ENCODE measurements at regions not wholly inside any gene's neighbourhood (a gene's known extent, or its start where the extent isn't known, plus 50 kb on each side); places are given as distances from the start of the nearest gene placed in this dataset.

DNA sequence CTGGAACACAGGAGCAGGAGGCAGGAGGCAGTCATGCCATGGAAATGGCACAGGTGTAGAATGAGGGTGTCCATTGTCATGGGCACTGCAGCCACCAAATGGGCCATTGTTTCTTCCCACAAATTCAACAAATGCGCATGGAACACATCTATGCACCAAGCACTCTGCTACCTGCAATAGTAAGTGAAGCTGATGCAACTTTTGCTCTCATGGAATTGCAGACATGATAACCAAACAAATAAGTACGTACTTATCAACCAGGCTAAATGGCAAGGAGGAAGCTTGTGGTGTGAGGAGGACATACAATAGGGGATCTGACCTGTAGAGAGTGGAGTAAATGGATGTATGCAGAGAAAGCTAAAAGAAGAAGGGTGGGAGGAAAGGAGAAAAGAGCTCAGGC is 116.8 kb downstream of the TRIM36 start:
- no peak overlapping the region for H3K4me3 ChIP-seq (ENCODE audit: control insufficient read depth, low read depth, low read length)
- DNase-seq (ENCODE audit: low read depth), result no peak
- TF ChIP-seq, protein P1, sequence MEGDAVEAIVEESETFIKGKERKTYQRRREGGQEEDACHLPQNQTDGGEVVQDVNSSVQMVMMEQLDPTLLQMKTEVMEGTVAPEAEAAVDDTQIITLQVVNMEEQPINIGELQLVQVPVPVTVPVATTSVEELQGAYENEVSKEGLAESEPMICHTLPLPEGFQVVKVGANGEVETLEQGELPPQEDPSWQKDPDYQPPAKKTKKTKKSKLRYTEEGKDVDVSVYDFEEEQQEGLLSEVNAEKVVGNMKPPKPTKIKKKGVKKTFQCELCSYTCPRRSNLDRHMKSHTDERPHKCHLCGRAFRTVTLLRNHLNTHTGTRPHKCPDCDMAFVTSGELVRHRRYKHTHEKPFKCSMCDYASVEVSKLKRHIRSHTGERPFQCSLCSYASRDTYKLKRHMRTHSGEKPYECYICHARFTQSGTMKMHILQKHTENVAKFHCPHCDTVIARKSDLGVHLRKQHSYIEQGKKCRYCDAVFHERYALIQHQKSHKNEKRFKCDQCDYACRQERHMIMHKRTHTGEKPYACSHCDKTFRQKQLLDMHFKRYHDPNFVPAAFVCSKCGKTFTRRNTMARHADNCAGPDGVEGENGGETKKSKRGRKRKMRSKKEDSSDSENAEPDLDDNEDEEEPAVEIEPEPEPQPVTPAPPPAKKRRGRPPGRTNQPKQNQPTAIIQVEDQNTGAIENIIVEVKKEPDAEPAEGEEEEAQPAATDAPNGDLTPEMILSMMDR (conservative IDR thresholded peaks at IDR 0.05; ENCODE audit: control insufficient read depth, insufficient read depth, low read depth, low read length), result no peak

DNA sequence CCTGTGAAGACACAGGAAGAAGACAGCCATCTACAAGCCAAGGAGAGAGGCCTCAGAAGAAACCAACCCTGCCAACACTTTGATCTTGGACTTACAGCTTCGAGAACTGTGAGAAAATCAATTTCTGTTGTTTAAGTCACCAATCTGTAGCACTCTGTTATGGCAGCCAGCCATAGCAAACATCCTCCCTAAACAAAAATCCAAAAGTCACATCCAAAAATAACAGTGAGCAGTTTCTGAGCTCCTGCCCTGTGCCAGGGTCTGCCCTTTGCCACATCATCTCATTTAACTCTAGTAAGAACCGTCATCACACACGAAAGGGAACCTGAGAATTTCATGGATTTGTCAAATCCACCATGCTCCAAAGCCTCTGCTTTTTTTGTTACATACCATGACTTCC is 118.8 kb downstream of the TRIM36 start:
- TF ChIP-seq, protein P1 (conservative IDR thresholded peaks at IDR 0.05; ENCODE audit: control insufficient read depth, insufficient read depth, low read depth, low read length), result no peak
- no peak for DNase-seq (ENCODE audit: low read depth)
- H3K4me3 ChIP-seq (ENCODE audit: control insufficient read depth, low read depth, low read length), result no peak overlapping the region

DNA sequence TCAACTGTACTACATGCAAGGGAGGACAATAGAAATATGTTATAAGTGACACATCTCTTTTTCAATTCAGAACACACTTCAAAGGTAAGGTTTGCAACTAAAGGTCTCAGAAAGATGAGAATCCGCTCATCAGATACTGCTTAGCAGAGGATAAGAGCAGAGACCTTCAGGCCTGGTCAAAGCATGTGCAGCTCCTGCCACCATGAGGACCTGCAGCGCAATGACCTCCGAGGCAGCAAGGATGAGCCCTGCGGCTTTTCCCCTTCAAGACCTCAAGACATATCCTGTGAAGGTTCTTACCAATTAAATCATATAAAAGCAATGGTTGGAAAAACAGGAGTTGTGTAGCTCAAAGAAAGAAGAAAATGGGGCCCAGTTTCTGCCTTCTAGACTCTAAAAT is 135.8 kb downstream of the TRIM36 start:
- DNase-seq (ENCODE audit: low read depth), result peak; percentile 4
- H3K4me3 ChIP-seq (ENCODE audit: control insufficient read depth, low read depth, low read length), result no peak overlapping the region
- TF ChIP-seq, protein P1 (conservative IDR thresholded peaks at IDR 0.05; ENCODE audit: control insufficient read depth, insufficient read depth, low read depth, low read length), result no peak

DNA sequence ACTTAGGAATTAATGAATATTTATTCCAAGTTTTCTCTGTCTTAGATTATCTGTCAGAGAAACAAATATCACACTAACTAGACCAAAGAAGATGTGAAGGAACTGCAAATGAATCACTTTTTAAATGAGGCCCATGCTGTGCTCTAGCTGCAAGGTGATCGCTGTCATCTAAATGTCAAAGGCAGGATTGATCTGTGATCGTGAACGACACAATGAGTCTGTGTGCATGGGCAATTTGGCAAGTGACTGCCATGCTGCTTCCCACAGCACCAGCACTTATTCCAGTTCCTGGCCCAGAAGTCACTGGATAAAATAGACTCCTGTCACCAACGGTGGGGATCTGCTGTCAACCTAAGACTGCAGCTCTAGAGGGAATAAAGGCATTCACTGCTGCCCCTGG is 141.2 kb downstream of the TRIM36 start:
- no peak for DNase-seq (ENCODE audit: low read depth)
- H3K4me3 ChIP-seq (ENCODE audit: control insufficient read depth, low read depth, low read length), result no peak overlapping the region
- TF ChIP-seq, protein P1 (conservative IDR thresholded peaks at IDR 0.05; ENCODE audit: control insufficient read depth, insufficient read depth, low read depth, low read length), result no peak

DNA sequence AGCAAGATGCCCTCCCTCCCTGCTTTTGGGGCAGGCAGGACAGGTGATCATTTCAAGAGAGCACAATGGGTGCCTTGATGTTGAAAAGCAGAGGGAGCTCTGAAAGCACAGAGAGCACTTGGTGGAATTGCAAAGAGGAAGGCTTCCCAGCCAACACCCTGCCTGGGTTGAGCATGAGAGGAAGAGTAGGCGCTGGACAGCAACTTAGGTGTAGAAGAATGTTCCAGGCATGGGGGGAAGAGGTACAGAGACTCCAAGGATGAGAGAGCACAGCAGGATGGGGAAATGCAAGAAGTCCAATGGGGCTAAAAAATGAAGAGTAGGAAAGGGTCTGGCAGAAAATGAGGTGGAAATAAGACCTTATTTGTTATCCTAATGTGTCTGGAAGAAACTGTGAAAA is 144.8 kb downstream of the TRIM36 start:
- no peak for DNase-seq (ENCODE audit: low read depth)
- TF ChIP-seq, protein P1 (conservative IDR thresholded peaks at IDR 0.05; ENCODE audit: control insufficient read depth, insufficient read depth, low read depth, low read length), result no peak
- no peak overlapping the region for H3K4me3 ChIP-seq (ENCODE audit: control insufficient read depth, low read depth, low read length)

DNA sequence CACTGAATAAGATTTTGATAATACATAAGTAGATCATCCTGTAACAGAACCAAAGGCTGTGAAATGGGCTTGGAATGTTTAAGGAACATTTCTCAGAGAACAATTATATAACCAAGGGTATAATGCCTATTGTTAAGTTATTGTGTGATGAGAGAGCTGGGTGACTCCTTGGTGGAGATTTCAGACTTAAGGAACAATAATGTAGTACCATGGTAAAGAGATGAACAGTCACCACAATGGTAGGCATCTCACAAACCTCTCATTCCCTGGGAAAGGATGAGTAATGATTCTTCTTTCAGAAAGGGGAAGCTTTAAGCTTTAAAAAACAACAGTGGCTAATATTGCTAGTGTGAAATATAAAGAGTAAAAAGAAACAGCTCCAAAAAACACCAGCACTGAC is 147.4 kb downstream of the TRIM36 start:
- TF ChIP-seq, protein P1 (conservative IDR thresholded peaks at IDR 0.05; ENCODE audit: control insufficient read depth, insufficient read depth, low read depth, low read length), result no peak
- H3K4me3 ChIP-seq (ENCODE audit: control insufficient read depth, low read depth, low read length), result no peak overlapping the region
- DNase-seq (ENCODE audit: low read depth), result no peak

DNA sequence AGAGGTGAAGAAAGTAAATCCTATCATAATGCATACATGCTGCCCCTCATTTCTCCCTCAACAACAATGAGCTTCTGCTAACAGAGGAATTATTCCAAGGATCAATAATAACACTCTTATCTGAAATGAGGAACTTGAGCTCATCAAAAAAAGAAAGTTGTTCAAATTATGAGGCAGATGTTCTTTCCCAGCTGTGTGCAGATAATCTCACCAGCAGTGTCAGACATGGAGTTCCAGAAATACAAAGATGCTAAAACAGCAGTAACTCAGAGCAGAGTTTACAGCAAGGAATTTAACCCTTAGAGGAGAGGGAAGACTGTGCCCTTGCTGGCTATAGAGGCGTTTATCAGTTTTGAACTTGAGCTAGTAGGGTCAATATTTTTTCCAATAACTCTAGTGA is 153.1 kb downstream of the TRIM36 start:
- no peak overlapping the region for H3K4me3 ChIP-seq (ENCODE audit: control insufficient read depth, low read depth, low read length)
- TF ChIP-seq, protein P1 (conservative IDR thresholded peaks at IDR 0.05; ENCODE audit: control insufficient read depth, insufficient read depth, low read depth, low read length), result no peak
- no peak for DNase-seq (ENCODE audit: low read depth)

All from fibroblast of mammary gland (primary cell).